ENCODE measurements at regions not wholly inside any gene's neighbourhood (a gene's known extent, or its start where the extent isn't known, plus 50 kb on each side); places are given as distances from the start of the nearest gene placed in this dataset.

DNA sequence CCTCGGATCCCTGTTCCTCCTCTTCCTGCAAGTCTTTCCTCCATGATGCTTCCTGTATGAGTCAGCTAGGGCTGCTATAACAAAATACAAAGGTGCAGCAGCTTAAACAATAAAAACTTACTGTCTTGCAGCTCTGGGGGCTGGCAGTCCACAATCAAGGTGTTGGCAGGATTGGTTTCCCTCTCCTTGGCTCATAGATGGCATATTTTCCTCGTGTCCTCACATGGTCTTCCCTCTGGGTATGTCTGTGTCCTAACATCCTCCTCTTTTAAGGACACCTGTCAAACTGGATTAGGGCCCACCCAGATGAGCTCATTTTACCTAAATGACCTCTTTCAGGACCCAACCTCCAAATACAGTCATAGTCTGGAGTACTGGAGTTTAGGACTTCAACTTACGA is 117.5 kb downstream of the MED10 start:
- H3K36me3 ChIP-seq (ENCODE audit: low read depth, low read length) = no peaks in the 10 kb centered on the region
- H3K9me2 ChIP-seq (replicated peaks; ENCODE audit: low read length) = no peaks in the 10 kb centered on the region
- POLR2A ChIA-PET (ENCODE audit: unreplicated experiment) = no interaction called here
- no peaks in the 10 kb centered on the region for H3F3A ChIP-seq (ENCODE audit: low read length, unreplicated experiment)
- H3K79me2 ChIP-seq (ENCODE audit: low read length) = no peaks in the 10 kb centered on the region
- no TSS peak for BruUV-seq (replicated peaks)
- no peaks in the 10 kb centered on the region for H4K20me1 ChIP-seq (ENCODE audit: low read length)
- H3K4me1 ChIP-seq (ENCODE audit: insufficient read depth, low read length) = peaks cover 22% of the 10 kb centered on the region
- H3K4me3 ChIP-seq (ENCODE audit: low read length) = no peak overlapping the region
- H3K4me2 ChIP-seq (ENCODE audit: low read length) = peak overlapping the region; percentile 19
- DNase-seq (peak; percentile 62), ATAC-seq (no peak)
- H3K9ac ChIP-seq (ENCODE audit: low read length) = no peak overlapping the region
- H2AFZ ChIP-seq (ENCODE audit: low read length) = peak overlapping the region; percentile 17; the same call in 1 of the 2 replicates
- no peaks in the 10 kb centered on the region for H3K27me3 ChIP-seq (ENCODE audit: low read length)
- CTCF ChIA-PET = interaction anchor here (0.6 kb wide), 1 partner anchor 340 kb away, joined by 6 read pairs; no protein-coding TSS in a partner anchor
- no peaks in the 10 kb centered on the region for H3K9me3 ChIP-seq (ENCODE audit: low read length)
- TF ChIP-seq EZH2phosphoT487 (IDR thresholded peaks at IDR 0.05; ENCODE audit: borderline replicate concordance, low read length) (no peak), EZH2 (IDR thresholded peaks at IDR 0.05; ENCODE audit: low read length, unreplicated experiment) (no peak), CTCF (conservative IDR thresholded peaks at IDR 0.05; ENCODE audit: low read depth, low read length) (no peak)
- intact Hi-C loops (cut with micrococcal nuclease) = no loop called here
- H3K27ac ChIP-seq (ENCODE audit: low read length) = peak overlapping the region; percentile 53

DNA sequence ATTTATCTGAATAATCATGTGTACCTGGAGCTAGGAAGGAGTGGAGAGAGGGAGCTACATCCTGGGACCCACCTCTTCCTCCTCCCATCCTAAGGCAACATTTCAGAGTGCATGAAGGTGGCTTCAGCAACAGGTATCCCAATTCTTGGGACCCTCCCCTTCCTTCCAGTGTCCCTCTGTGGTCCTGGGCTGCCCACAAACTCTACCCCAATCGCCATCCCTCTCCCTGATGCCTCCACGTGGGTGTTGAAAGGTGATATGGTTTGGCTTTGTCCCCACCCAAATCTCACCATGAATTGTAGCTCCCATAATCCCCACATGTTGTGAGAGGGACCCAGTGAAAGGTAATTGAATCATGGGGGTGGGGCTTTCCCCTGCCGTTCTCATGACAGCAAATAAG is 121.4 kb downstream of the MED10 start:
- H3K4me3 ChIP-seq (ENCODE audit: low read length) = no peak overlapping the region
- TF ChIP-seq EZH2phosphoT487 (IDR thresholded peaks at IDR 0.05; ENCODE audit: borderline replicate concordance, low read length) (no peak), CTCF (conservative IDR thresholded peaks at IDR 0.05; ENCODE audit: low read depth, low read length) (no peak), EZH2 (IDR thresholded peaks at IDR 0.05; ENCODE audit: low read length, unreplicated experiment) (no peak)
- H3K9ac ChIP-seq (ENCODE audit: low read length) = no peak overlapping the region
- no peak overlapping the region for H3K27ac ChIP-seq (ENCODE audit: low read length)
- ATAC-seq = no peak
- H3K4me1 ChIP-seq (ENCODE audit: insufficient read depth, low read length) = peaks cover 16% of the 10 kb centered on the region
- intact Hi-C loops (cut with micrococcal nuclease) = no loop called here
- no peaks in the 10 kb centered on the region for H3F3A ChIP-seq (ENCODE audit: low read length, unreplicated experiment)
- H3K4me2 ChIP-seq (ENCODE audit: low read length) = no peak overlapping the region
- H3K36me3 ChIP-seq (ENCODE audit: low read depth, low read length) = no peaks in the 10 kb centered on the region
- no peaks in the 10 kb centered on the region for H3K79me2 ChIP-seq (ENCODE audit: low read length)
- H4K20me1 ChIP-seq (ENCODE audit: low read length) = no peaks in the 10 kb centered on the region
- H3K9me2 ChIP-seq (replicated peaks; ENCODE audit: low read length) = no peaks in the 10 kb centered on the region
- no peaks in the 10 kb centered on the region for H3K27me3 ChIP-seq (ENCODE audit: low read length)
- no peaks in the 10 kb centered on the region for H3K9me3 ChIP-seq (ENCODE audit: low read length)
- no peak overlapping the region for H2AFZ ChIP-seq (ENCODE audit: low read length)
- ChIA-PET POLR2A (ENCODE audit: unreplicated experiment) (interaction anchor here (0.6 kb wide), 1 partner anchor 356 kb away, joined by 3 read pairs; no protein-coding TSS in a partner anchor), CTCF (no interaction called here)
- no peak for DNase-seq
- no TSS peak for BruUV-seq (replicated peaks)

- H3F3A ChIP-seq (ENCODE audit: low read length, unreplicated experiment) = no peaks in the 10 kb centered on the region
- H2AFZ ChIP-seq (ENCODE audit: low read length) = no peak overlapping the region
- no peak for DNase-seq
- H3K79me2 ChIP-seq (ENCODE audit: low read length) = no peaks in the 10 kb centered on the region
- no peaks in the 10 kb centered on the region for H3K36me3 ChIP-seq (ENCODE audit: low read depth, low read length)
- H3K4me2 ChIP-seq (ENCODE audit: low read length) = no peak overlapping the region
- peaks cover 7% of the 10 kb centered on the region for H3K4me1 ChIP-seq (ENCODE audit: insufficient read depth, low read length)
- H3K9me3 ChIP-seq (ENCODE audit: low read length) = no peaks in the 10 kb centered on the region
- no peak for ATAC-seq
- ChIA-PET POLR2A (ENCODE audit: unreplicated experiment) (no interaction called here), CTCF (no interaction called here)
- intact Hi-C loops (cut with micrococcal nuclease) = no loop called here
- TF ChIP-seq CTCF (conservative IDR thresholded peaks at IDR 0.05; ENCODE audit: low read depth, low read length) (no peak), EZH2 (IDR thresholded peaks at IDR 0.05; ENCODE audit: low read length, unreplicated experiment) (no peak), EZH2phosphoT487 (IDR thresholded peaks at IDR 0.05; ENCODE audit: borderline replicate concordance, low read length) (no peak)
- H3K9me2 ChIP-seq (replicated peaks; ENCODE audit: low read length) = no peaks in the 10 kb centered on the region
- H3K27ac ChIP-seq (ENCODE audit: low read length) = no peak overlapping the region
- no TSS peak for BruUV-seq (replicated peaks)
- no peaks in the 10 kb centered on the region for H3K27me3 ChIP-seq (ENCODE audit: low read length)
- H3K4me3 ChIP-seq (ENCODE audit: low read length) = no peak overlapping the region
- no peak overlapping the region for H3K9ac ChIP-seq (ENCODE audit: low read length)
- H4K20me1 ChIP-seq (ENCODE audit: low read length) = no peaks in the 10 kb centered on the region
Observed at GRCh38 chr5:6255956-6256355, 122.4 kb downstream of the MED10 start.

Data from PC-3 (cell line).